ACC112 (cell line): ENCODE measurements at regions not wholly inside any gene's neighbourhood (a gene's known extent, or its start where the extent isn't known, plus 50 kb on each side); places are given as distances from the start of the nearest gene placed in this dataset.

Experiments used
- H2AFZ ChIP-seq: fragments of 200-600 bp; sonication (generic); one replicate; pipeline ENCODE4 v1.6.0; 2017; ENCODE audit warnings: antibody characterized with exemption, low read length; ENCODE audit not compliant: unreplicated experiment
- H3K27ac ChIP-seq: fragments of 200-600 bp; sonication (generic); 2 replicates; pipeline ENCODE4 v1.5.1; 2014; ENCODE audit warnings: low read depth, mild to moderate bottlenecking, antibody characterized with exemption, low read length, moderate library complexity
- H3K27me3 ChIP-seq: fragments of 200-600 bp; sonication (generic); 2 replicates; pipeline ENCODE4 v1.6.1; 2014; ENCODE audit warnings: mild to moderate bottlenecking, antibody characterized with exemption, low read length, moderate library complexity, mixed read lengths; ENCODE audit not compliant: insufficient read depth
- H3K36me3 ChIP-seq: fragments of 200-600 bp; sonication (generic); 2 replicates; pipeline ENCODE4 v1.6.1; 2016; ENCODE audit warnings: mild to moderate bottlenecking, antibody characterized with exemption, low read length, moderate library complexity, mixed read lengths; ENCODE audit not compliant: insufficient read depth
- H3K4me1 ChIP-seq: fragments of 200-600 bp; sonication (generic); one replicate; pipeline ENCODE4 v1.6.1; 2016; ENCODE audit warnings: low read length, mixed read lengths; ENCODE audit not compliant: insufficient read depth, unreplicated experiment, control insufficient read depth
- H3K4me3 ChIP-seq: fragments of 200-600 bp; sonication (generic); 2 replicates; pipeline ENCODE4 v1.5.1; 2014; ENCODE audit warnings: mild to moderate bottlenecking, low read depth, low read length
- H3K79me2 ChIP-seq: fragments of 200-600 bp; sonication (generic); one replicate; pipeline ENCODE4 v1.6.0; 2016; ENCODE audit warnings: low read length; ENCODE audit not compliant: control insufficient read depth, unreplicated experiment, insufficient read depth

DNA sequence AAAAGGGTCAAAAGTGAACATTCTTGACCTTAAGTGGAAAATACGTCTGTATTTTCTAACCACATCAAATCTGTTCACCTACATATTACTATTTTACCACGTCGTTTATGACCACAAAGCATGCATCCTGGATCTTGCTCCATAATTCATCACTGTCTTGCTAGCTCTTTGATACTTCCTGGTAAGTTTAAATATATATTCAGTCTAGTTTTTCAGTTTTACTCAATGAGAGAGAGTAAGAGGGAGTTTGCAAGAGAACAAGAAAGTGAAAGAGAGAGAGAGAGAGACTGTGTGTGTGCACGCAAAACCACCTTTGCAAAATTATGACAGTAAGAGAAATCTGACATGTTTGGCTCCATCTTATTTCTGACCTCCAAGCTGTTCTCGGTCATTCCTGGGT lies 173.7 kb upstream of the GALNTL6 start:
- Histone ChIP-seq H3K79me2 (no peaks in the 10 kb centered on the region), H3K27ac (no peak overlapping the region), H2AFZ (no peak overlapping the region)

DNA sequence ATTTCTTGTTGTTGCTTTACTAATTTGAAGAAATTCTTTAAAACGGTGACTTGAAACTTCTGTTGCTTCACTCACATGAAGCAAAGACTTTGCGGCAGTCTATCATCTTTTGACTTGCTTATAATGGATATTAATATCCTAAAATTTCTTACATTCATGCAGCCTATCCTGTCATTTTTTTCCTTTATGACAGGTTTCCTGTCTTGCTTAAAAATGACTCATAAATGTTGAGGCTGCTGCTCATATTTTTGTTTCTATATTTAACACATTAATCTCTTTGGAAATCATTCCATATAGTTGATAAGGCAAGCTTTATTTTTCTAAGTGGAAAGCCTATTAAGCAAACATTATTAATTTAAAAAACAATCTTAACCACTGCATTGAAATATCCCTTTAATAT lies 176.6 kb upstream of the GALNTL6 start:
- no peaks in the 10 kb centered on the region for H3K79me2 ChIP-seq
- H3K4me3 ChIP-seq, result no peak overlapping the region
- H3K27ac ChIP-seq, result no peak overlapping the region
- H3K27me3 ChIP-seq, result no peaks in the 10 kb centered on the region
- no peaks in the 10 kb centered on the region for H3K36me3 ChIP-seq
- no peak overlapping the region for H2AFZ ChIP-seq
- H3K4me1 ChIP-seq, result no peaks in the 10 kb centered on the region

More for the DNA sequence above, 173.7 kb upstream of the GALNTL6 start:
- Histone ChIP-seq H3K36me3 (no peaks in the 10 kb centered on the region), H3K4me1 (no peaks in the 10 kb centered on the region), H3K4me3 (no peak overlapping the region), H3K27me3 (no peaks in the 10 kb centered on the region)

DNA sequence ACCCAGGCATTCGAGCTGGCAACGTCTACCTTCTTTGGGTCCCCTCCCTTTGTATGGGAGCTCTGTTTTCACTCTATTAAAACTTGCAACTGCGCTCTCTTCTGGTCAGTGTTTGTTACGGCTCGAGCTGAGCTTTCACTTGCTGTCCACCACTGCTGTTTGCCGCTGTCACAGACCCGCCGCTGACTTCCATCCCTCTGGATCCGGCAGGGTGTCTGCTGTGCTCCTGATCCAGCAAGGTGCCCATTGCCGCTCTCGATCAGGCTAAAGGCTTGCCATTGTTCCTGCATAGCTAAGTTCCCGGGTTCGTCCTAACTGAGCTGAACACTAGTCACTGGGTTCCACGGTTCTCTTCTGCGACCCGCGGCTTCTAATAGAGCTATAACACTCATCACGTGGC lies 183.5 kb upstream of the GALNTL6 start:
- Histone ChIP-seq H3K27ac (no peak overlapping the region), H3K4me1 (no peaks in the 10 kb centered on the region), H2AFZ (no peak overlapping the region), H3K79me2 (no peaks in the 10 kb centered on the region), H3K36me3 (no peaks in the 10 kb centered on the region), H3K4me3 (no peak overlapping the region), H3K27me3 (no peaks in the 10 kb centered on the region)

DNA sequence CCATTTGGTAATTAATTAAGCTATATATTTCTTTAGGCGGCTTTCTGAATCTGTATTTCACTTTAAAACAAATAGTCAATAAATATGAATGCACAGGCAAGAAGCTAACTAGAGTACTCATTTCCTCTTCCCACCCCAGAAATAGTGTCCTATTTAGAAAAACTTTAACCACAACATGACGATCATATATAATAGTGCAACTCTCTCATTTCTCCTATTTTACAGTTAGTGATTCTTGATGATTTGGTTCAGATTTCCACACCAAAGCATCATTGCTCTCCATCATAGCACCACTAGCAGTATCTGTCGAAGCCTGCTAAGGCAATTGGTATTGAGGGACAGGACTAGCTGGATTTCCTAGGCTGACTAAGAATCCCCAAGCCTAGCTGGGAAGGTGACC lies 184.0 kb upstream of the GALNTL6 start:
- H3K27me3 ChIP-seq, result no peaks in the 10 kb centered on the region
- H3K36me3 ChIP-seq, result no peaks in the 10 kb centered on the region
- H3K4me1 ChIP-seq, result no peaks in the 10 kb centered on the region
- no peak overlapping the region for H3K4me3 ChIP-seq
- no peak overlapping the region for H2AFZ ChIP-seq
- no peaks in the 10 kb centered on the region for H3K79me2 ChIP-seq
- no peak overlapping the region for H3K27ac ChIP-seq

DNA sequence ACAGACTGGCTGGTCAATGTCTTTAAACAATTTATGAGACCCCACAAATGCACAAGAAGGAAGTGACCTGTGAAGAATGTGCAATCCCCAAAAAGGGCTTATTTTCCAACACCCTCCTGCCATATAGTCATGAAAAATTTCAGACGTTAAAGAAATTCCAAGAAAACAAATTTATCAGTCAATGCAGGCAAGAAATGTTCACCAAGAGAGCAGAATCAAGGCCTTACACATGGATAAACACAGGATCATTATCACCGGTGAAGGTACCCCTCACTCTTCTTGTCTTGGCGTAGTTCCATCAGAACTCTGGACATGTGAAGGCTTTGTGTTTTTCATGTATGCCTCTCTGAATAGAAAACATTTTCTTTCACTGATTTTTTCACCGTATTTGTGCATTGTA lies 186.7 kb upstream of the GALNTL6 start:
- Histone ChIP-seq H2AFZ (no peak overlapping the region), H3K4me3 (no peak overlapping the region), H3K79me2 (no peaks in the 10 kb centered on the region), H3K4me1 (no peaks in the 10 kb centered on the region), H3K36me3 (no peaks in the 10 kb centered on the region), H3K27ac (no peak overlapping the region), H3K27me3 (no peaks in the 10 kb centered on the region)

DNA sequence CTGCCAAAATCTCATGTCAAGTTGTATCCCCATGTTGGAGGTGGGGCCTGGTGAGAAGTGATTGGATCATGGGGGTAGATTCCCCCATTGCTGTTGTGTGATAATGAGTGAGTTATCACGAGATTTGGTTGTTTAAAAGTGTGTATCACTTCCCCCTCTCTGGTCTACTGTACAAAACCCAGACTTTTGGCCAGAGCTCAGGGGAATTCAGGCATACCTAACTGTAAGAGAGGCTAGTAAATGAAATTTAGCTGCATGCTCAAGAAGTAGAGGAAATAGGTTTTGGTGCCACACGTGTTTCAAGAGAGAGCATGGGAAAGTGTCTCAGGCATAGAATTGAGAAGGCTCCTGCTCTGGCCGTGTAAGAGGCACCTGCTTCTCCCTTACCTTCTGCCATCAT lies 190.5 kb upstream of the GALNTL6 start:
- Histone ChIP-seq H3K36me3 (no peaks in the 10 kb centered on the region), H3K4me3 (no peak overlapping the region), H3K27me3 (no peaks in the 10 kb centered on the region), H2AFZ (no peak overlapping the region), H3K79me2 (no peaks in the 10 kb centered on the region), H3K27ac (no peak overlapping the region), H3K4me1 (no peaks in the 10 kb centered on the region)

DNA sequence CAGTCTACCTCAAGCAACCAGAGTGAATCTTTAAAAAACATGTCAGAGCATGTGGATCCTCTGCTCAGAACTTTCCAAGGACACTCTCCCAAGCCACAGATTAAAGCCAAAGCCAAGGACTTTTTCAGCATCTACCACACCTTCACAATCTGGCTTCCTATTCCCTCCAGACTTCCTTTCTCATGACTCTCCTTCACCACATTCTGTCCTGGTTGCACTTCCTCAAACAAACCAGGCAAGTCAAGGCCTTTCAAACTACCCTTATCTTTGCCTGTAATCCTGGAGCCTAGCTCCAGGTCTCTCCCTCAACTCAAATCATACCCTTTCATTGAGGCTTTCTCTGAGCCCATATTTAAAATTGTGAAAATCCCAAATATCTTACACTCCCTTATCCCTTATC lies 191.6 kb upstream of the GALNTL6 start:
- no peaks in the 10 kb centered on the region for H3K79me2 ChIP-seq
- no peaks in the 10 kb centered on the region for H3K36me3 ChIP-seq
- no peaks in the 10 kb centered on the region for H3K4me1 ChIP-seq
- H3K27me3 ChIP-seq, result no peaks in the 10 kb centered on the region
- H2AFZ ChIP-seq, result no peak overlapping the region
- no peak overlapping the region for H3K27ac ChIP-seq
- no peak overlapping the region for H3K4me3 ChIP-seq

DNA sequence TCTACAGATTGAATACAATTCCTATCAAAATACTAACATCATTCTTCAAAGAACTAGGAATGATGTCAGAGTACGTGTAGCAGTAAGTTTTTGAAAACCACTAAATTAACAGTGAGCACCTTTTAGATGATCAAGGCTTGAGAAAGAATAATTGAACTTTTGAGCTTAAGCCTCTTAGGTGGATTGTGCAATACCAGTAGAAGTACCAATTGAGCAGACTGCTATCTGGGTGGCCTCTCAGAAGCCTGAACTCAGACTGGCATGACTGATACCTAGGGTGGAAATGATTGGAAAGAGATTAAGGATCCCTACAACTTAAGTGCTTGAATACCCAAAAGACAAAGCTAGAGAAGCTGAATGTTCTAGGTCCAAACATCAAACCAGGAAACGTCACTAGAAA lies 200.3 kb upstream of the GALNTL6 start:
- no peak overlapping the region for H2AFZ ChIP-seq
- no peaks in the 10 kb centered on the region for H3K27me3 ChIP-seq
- no peak overlapping the region for H3K4me3 ChIP-seq
- H3K36me3 ChIP-seq, result no peaks in the 10 kb centered on the region
- H3K79me2 ChIP-seq, result no peaks in the 10 kb centered on the region
- H3K4me1 ChIP-seq, result no peaks in the 10 kb centered on the region
- H3K27ac ChIP-seq, result no peak overlapping the region

DNA sequence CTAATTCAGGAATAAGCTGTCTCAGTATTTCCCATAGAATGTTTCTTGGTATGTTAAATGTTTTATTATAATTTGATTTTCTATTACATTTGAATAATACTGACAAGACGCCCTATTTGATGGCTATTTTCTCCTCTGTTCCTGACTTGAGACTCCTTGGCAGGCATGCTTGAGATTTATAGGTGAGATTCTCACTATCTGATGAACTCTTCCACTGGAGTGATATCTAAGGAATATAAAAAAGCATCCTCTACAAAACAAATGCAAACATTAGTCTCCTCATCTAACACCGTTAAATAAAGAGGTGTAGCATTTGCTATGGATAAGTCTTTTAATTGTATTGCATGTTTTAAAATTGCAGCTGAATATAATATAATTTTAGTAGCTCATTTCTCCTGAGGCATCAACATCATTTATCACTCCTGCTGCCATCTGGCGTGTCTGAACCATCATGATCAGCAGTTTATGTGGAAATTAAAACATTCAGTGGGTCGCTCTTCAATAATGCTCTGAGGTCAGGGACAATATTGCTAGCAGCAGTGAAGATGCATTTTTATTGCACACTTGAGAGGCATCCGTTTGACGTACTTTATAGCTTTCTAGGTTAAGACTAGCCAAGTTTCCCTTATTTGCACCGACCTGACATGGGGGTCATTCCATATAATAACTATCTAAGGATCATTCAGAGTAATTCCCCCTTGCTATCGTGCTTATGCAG lies 210.4 kb upstream of the GALNTL6 start:
- no peaks in the 10 kb centered on the region for H3K36me3 ChIP-seq
- H3K27ac ChIP-seq, result no peak overlapping the region
- H3K79me2 ChIP-seq, result no peaks in the 10 kb centered on the region
- no peaks in the 10 kb centered on the region for H3K4me1 ChIP-seq
- no peak overlapping the region for H3K4me3 ChIP-seq
- no peak overlapping the region for H2AFZ ChIP-seq
- H3K27me3 ChIP-seq, result no peaks in the 10 kb centered on the region

DNA sequence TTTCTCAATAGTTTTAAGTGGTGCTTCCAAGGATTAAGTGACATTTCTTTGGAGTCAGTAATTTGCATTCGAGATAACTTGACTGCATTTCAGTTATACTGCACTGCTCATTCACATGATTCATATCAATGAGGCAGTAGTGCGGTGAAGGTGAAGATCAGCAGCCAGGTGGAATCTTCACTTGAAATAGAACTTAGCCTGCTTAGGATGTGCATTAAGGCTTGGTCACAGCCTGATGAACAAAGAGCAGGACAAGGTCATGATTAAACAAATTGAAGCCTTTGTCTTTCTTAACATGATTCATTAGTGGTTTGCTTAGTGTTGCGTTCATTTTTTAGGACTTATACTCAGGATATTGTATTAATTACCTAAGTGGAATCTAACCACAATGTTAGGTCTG lies 212.1 kb upstream of the GALNTL6 start:
- Histone ChIP-seq H3K4me1 (no peaks in the 10 kb centered on the region), H3K79me2 (no peaks in the 10 kb centered on the region), H3K4me3 (no peak overlapping the region), H2AFZ (no peak overlapping the region), H3K27ac (no peak overlapping the region), H3K36me3 (no peaks in the 10 kb centered on the region), H3K27me3 (no peaks in the 10 kb centered on the region)

DNA sequence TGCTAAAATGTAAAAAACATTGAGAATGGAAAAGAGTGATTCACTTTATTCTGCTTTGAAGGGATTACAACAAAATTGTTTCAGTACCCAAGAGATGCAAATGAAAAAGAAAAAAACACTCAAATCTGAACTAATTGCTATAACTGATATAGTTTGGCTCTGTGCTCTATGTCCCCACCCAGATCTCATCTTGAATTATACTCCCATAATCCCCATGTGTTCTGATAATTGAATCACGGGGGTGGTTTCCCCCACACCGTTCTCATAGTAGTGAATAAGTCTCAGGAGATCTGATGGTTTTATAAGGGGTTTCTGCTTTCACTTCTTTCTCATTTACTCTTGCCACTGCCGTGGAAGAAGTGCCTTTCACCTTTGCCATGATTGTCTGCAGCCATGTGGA lies 213.6 kb upstream of the GALNTL6 start:
- H3K27me3 ChIP-seq, result no peaks in the 10 kb centered on the region
- H2AFZ ChIP-seq, result no peak overlapping the region
- no peaks in the 10 kb centered on the region for H3K4me1 ChIP-seq
- H3K4me3 ChIP-seq, result no peak overlapping the region
- no peaks in the 10 kb centered on the region for H3K79me2 ChIP-seq
- no peak overlapping the region for H3K27ac ChIP-seq
- H3K36me3 ChIP-seq, result no peaks in the 10 kb centered on the region
